Neural crest cell (in vitro differentiated cells): ENCODE measurements at regions not wholly inside any gene's neighbourhood (a gene's known extent, or its start where the extent isn't known, plus 50 kb on each side); places are given as distances from the start of the nearest gene placed in this dataset.

Experiments
- DNase-seq: peaks from one replicate; pipeline ENCODE4 v3.0.0; 2021; ENCODE audit warnings: low read depth, mixed read lengths, low spot score
- H3K27ac Mint-ChIP-seq: one replicate; pipeline ENCODE4 v1.8.0; 2021; ENCODE audit warnings: mild to moderate bottlenecking, mixed read lengths; ENCODE audit not compliant: unreplicated experiment
- H3K27me3 Mint-ChIP-seq: 2 replicates; pipeline ENCODE4 v1.8.0; 2021; ENCODE audit warnings: low read depth, mild to moderate bottlenecking, mixed read lengths
- H3K36me3 Mint-ChIP-seq: 2 replicates; pipeline ENCODE4 v1.8.0; 2021; ENCODE audit warnings: low read depth, mild to moderate bottlenecking, mixed read lengths
- H3K4me1 Mint-ChIP-seq: 2 replicates; pipeline ENCODE4 v1.8.0; 2021; ENCODE audit warnings: mixed read lengths
- H3K4me3 Mint-ChIP-seq: one replicate; pipeline ENCODE4 v1.8.0; 2021; ENCODE audit warnings: mild to moderate bottlenecking, mixed read lengths
- H3K9me3 Mint-ChIP-seq: 2 replicates; pipeline ENCODE4 v1.8.0; 2021; ENCODE audit warnings: mixed read lengths
- TF ChIP-seq, protein P1 (sequence below): fragments of 200-600 bp; sonication (generic); conservative IDR thresholded peaks from 2 replicates; pipeline ENCODE4 v1.5.0; 2021; ENCODE audit warnings: antibody characterized with exemption, mild to moderate bottlenecking

DNA sequence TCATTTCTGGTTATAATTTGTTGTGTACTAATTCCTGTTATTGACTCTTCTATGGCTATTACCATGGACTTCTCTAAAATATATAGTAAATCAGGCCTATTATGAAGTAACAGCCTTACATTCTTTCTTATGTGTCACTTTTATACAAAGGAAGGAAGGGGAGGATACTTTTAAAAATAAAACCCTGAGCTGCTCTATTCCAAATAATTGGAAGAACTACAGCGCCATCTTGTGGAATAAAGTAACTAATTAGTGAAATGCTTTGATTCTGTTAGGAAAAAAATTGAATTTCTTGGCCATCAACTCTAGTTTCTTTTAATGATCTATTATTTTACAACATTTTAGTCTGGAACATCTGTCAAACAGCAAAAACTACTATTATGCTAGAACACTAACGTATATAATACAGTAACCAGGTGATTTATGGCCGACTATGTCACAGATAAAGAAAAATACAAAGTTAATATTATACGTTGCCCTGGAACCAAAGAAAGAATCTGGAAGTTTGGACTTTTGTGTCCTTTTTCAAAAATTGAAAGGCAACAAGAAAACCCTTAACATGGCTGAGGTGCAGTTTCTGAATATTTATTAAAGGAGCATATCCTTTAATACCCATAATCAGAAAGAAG is 55.0 kb upstream of the NELL2 start:
- Mint-ChIP-seq H3K4me1 (peaks cover 5% of the 10 kb centered on the region), H3K27ac (no peak overlapping the region), H3K9me3 (no peaks in the 10 kb centered on the region), H3K4me3 (no peak overlapping the region), H3K36me3 (peaks cover 4% of the 10 kb centered on the region), H3K27me3 (no peaks in the 10 kb centered on the region)
- DNase-seq: no peak
- TF ChIP-seq, protein P1, sequence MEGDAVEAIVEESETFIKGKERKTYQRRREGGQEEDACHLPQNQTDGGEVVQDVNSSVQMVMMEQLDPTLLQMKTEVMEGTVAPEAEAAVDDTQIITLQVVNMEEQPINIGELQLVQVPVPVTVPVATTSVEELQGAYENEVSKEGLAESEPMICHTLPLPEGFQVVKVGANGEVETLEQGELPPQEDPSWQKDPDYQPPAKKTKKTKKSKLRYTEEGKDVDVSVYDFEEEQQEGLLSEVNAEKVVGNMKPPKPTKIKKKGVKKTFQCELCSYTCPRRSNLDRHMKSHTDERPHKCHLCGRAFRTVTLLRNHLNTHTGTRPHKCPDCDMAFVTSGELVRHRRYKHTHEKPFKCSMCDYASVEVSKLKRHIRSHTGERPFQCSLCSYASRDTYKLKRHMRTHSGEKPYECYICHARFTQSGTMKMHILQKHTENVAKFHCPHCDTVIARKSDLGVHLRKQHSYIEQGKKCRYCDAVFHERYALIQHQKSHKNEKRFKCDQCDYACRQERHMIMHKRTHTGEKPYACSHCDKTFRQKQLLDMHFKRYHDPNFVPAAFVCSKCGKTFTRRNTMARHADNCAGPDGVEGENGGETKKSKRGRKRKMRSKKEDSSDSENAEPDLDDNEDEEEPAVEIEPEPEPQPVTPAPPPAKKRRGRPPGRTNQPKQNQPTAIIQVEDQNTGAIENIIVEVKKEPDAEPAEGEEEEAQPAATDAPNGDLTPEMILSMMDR: peak; percentile 87

DNA sequence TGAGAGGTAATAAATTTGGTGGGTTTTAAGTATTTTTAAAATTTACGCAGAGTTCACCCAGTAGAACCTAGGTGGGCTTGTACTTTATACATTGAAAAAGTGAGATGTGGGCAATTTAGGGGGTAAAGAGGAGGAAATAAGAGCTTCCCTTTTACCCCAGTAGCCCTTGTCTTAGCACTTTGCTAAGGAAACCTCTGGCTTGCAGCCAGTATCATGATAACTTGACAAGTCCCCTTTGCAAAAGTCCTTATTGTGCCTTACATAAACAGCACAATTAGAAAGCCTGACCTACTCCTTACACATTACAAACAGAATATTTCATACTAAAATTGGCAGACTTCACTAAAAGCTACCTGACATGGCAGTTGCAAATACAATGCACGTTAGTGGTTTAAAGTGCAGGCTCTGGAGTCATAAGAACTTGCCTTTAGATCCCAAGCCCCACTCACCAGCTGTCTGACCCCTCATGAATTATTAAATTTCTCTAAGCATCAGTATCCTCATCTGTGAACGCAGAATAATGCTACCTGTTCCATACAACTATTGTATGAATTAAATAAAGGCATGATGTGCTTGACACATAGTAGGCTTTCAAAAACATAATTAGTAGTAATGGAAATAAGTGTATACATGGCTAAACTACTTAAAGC is 53.2 kb upstream of the NELL2 start:
- no peaks in the 10 kb centered on the region for H3K27me3 Mint-ChIP-seq
- H3K36me3 Mint-ChIP-seq: peaks cover 4% of the 10 kb centered on the region
- no peak for DNase-seq
- no peak overlapping the region for H3K27ac Mint-ChIP-seq
- no peaks in the 10 kb centered on the region for H3K9me3 Mint-ChIP-seq
- no peak overlapping the region for H3K4me3 Mint-ChIP-seq
- H3K4me1 Mint-ChIP-seq: peaks cover 5% of the 10 kb centered on the region
- TF ChIP-seq, protein P1: no peak
